H1 (cell line): ENCODE measurements at regions not wholly inside any gene's neighbourhood (a gene's known extent, or its start where the extent isn't known, plus 50 kb on each side); places are given as distances from the start of the nearest gene placed in this dataset.

Experiments used
- CTCF ChIA-PET: fragments of 300-600 bp; sonication (Branson Sonifier 250); formaldehyde crosslinking; loops from one replicate; lab custom pipeline; 2021; ENCODE audit not compliant: partially characterized antibody; lab: Charles Lee
- POLR2A ChIA-PET: fragments of 300-600 bp; sonication (Branson Sonifier 250); formaldehyde crosslinking; loops from one replicate; lab custom pipeline; 2021; ENCODE audit warnings: inconsistent platforms; ENCODE audit not compliant: partially characterized antibody; lab: Charles Lee
- DNase-seq, 2 experiments: peaks; one replicate each; pipeline versions ENCODE4 v3.0.0 to v3.0.0-alpha.2; 2010 to 2022; ENCODE audit warnings: low spot score in 2 of 2, low read depth in 1 of 2, mixed read lengths in 1 of 2
- FAIRE-seq: peaks from 2 replicates; lab custom pipeline; 2011; peaks lifted over from hg19 to GRCh38; lab: Jason Lieb, UNC
- H2AFZ ChIP-seq: 2 replicates; pipeline ENCODE4 v1.8.1; 2012; ENCODE audit warnings: low read length, inconsistent platforms
- H2AK5ac ChIP-seq: 2 replicates; pipeline ENCODE4 v1.6.1; 2013; ENCODE audit warnings: low read depth, low read length
- H2BK120ac ChIP-seq: replicated peaks from 2 replicates; pipeline ENCODE3; 2013; ENCODE audit warnings: low read depth, low read length, inconsistent platforms
- H2BK12ac ChIP-seq: 2 replicates; pipeline ENCODE4 v1.6.1; 2013; ENCODE audit warnings: low read depth, low read length
- H2BK15ac ChIP-seq: 2 replicates; pipeline ENCODE4 v1.6.1; 2013; ENCODE audit warnings: low read length
- H2BK20ac ChIP-seq: 2 replicates; pipeline ENCODE4 v1.6.1; 2013; ENCODE audit warnings: low read length
- H2BK5ac ChIP-seq: 2 replicates; pipeline ENCODE4 v1.6.1; 2013; ENCODE audit warnings: low read depth, low read length
- H3K14ac ChIP-seq: 2 replicates; pipeline ENCODE4 v1.6.1; 2013; ENCODE audit warnings: inconsistent platforms; ENCODE audit not compliant: insufficient read length
- H3K18ac ChIP-seq: 2 replicates; pipeline ENCODE4 v1.6.1; 2013; ENCODE audit warnings: low read length; ENCODE audit errors: extremely low read depth
- H3K23ac ChIP-seq: 2 replicates; pipeline ENCODE4 v1.6.1; 2013; ENCODE audit warnings: inconsistent platforms; ENCODE audit not compliant: insufficient read length
- H3K23me2 ChIP-seq: 2 replicates; pipeline ENCODE4 v1.6.1; 2013; ENCODE audit warnings: low read depth, low read length
- H3K27ac ChIP-seq: 2 replicates; pipeline ENCODE4 v1.6.1; 2011; ENCODE audit warnings: low read depth, low read length, inconsistent platforms
- H3K27me3 ChIP-seq, 4 experiments: replicated peaks in 1 of 4; 1 replicate in 1 of 4; 2 replicates in 3 of 4; pipeline versions ENCODE4 v1.6.1 to v1.8.1; 2011 to 2013; ENCODE audit warnings: low read length in 3 of 4, mild to moderate bottlenecking in 3 of 4, inconsistent platforms in 2 of 4, mixed read lengths in 2 of 4, moderate library complexity in 1 of 4; ENCODE audit not compliant: control insufficient read depth in 3 of 4, insufficient read depth in 3 of 4; ENCODE audit errors: extremely low read depth in 1 of 4
- H3K36me3 ChIP-seq, 4 experiments: 2 replicates each; pipeline versions ENCODE4 v1.6.1 to v1.8.1; 2011 to 2013; ENCODE audit warnings: mild to moderate bottlenecking in 4 of 4, low read length in 3 of 4, moderate library complexity in 2 of 4, control low read depth in 1 of 4, inconsistent platforms in 1 of 4; ENCODE audit not compliant: insufficient read depth in 4 of 4, control insufficient read depth in 2 of 4
- H3K4ac ChIP-seq: replicated peaks from 2 replicates; pipeline ENCODE3; 2013; ENCODE audit warnings: low read length, low read depth, mixed read lengths, inconsistent platforms; ENCODE audit not compliant: insufficient read length
- H3K4me1 ChIP-seq, 4 experiments: replicated peaks in 1 of 4; 1 replicate in 1 of 4; 2 replicates in 3 of 4; pipeline versions ENCODE4 v1.6.1 to v1.8.1; 2011 to 2013; ENCODE audit warnings: low read length in 3 of 4, inconsistent platforms in 2 of 4, mixed read lengths in 1 of 4; ENCODE audit not compliant: insufficient read depth in 4 of 4, control insufficient read depth in 3 of 4
- H3K4me2 ChIP-seq, 2 experiments: 2 replicates each; pipeline versions ENCODE4 v1.6.1 to v1.8.1; 2011 to 2013; ENCODE audit warnings: low read depth in 2 of 2, low read length in 2 of 2, control low read depth in 1 of 2, inconsistent platforms in 1 of 2, mild to moderate bottlenecking in 1 of 2; ENCODE audit not compliant: insufficient read depth in 1 of 2
- H3K4me3 ChIP-seq, 4 experiments: fragments of 200-600, 300-600 bp in 1 of 4; sonication (generic), shearing (Covaris generic), sonication (Bioruptor Twin) in 1 of 4; 2 replicates each; pipeline versions ENCODE4 v1.5.1 to v1.8.1; 2011 to 2016; ENCODE audit warnings: low read length in 4 of 4, low read depth in 3 of 4, control low read depth in 2 of 4, inconsistent platforms in 2 of 4, mild to moderate bottlenecking in 2 of 4, mixed read lengths in 1 of 4, moderate library complexity in 1 of 4; ENCODE audit not compliant: insufficient read depth in 2 of 4; ENCODE audit errors: extremely low read depth in 1 of 4
- H3K56ac ChIP-seq: replicated peaks from 2 replicates; pipeline ENCODE3; 2013; ENCODE audit warnings: low read depth, mild to moderate bottlenecking, mixed read lengths, low read length, inconsistent platforms; ENCODE audit not compliant: insufficient read length
- H3K79me1 ChIP-seq: 2 replicates; pipeline ENCODE4 v1.6.1; 2013; ENCODE audit warnings: low read depth, low read length, control low read depth
- H3K79me2 ChIP-seq, 2 experiments: 2 replicates each; pipeline versions ENCODE4 v1.6.1 to v1.8.1; 2012 to 2013; ENCODE audit warnings: low read length in 2 of 2, mild to moderate bottlenecking in 2 of 2, inconsistent platforms in 1 of 2; ENCODE audit not compliant: insufficient read depth in 2 of 2, control insufficient read depth in 1 of 2
- H3K9ac ChIP-seq, 4 experiments: replicated peaks in 1 of 4; 1 replicate in 1 of 4; 2 replicates in 3 of 4; pipeline versions ENCODE4 v1.6.1 to v1.8.1; 2011 to 2013; ENCODE audit warnings: low read depth in 3 of 4, low read length in 3 of 4, control low read depth in 2 of 4, mild to moderate bottlenecking in 2 of 4, moderate library complexity in 2 of 4, inconsistent platforms in 1 of 4; ENCODE audit errors: extremely low read depth in 1 of 4
- H3K9me3 ChIP-seq, 2 experiments: 2 replicates each; pipeline versions ENCODE4 v1.6.1 to v1.8.1; 2012 to 2013; ENCODE audit warnings: mild to moderate bottlenecking in 2 of 2, moderate library complexity in 2 of 2, control low read depth in 1 of 2, inconsistent platforms in 1 of 2, low read depth in 1 of 2, low read length in 1 of 2, mixed read lengths in 1 of 2; ENCODE audit not compliant: insufficient read depth in 2 of 2
- H4K20me1 ChIP-seq, 2 experiments: replicated peaks in 1 of 2; 2 replicates each; pipeline versions ENCODE3 to v1.8.1; 2011 to 2013; ENCODE audit warnings: inconsistent platforms in 2 of 2, low read length in 2 of 2, mild to moderate bottlenecking in 1 of 2; ENCODE audit not compliant: insufficient read depth in 2 of 2, control insufficient read depth in 1 of 2
- H4K5ac ChIP-seq: 2 replicates; pipeline ENCODE4 v1.6.1; 2013; ENCODE audit warnings: low read length, low read depth, mixed read lengths, inconsistent platforms; ENCODE audit not compliant: insufficient read length
- H4K8ac ChIP-seq: 2 replicates; pipeline ENCODE4 v1.8.0; 2013; ENCODE audit warnings: mild to moderate bottlenecking, moderate library complexity, low read length, inconsistent platforms; ENCODE audit not compliant: insufficient read depth; ENCODE audit errors: extremely low read depth
- H4K91ac ChIP-seq: replicated peaks from 2 replicates; pipeline ENCODE3; 2013; ENCODE audit warnings: low read length, mixed read lengths, inconsistent platforms; ENCODE audit not compliant: insufficient read length
- ATF2 ChIP-seq: IDR thresholded peaks from 2 replicates; pipeline ENCODE4 v1.6.1; 2012; ENCODE audit warnings: low read length, inconsistent platforms
- CTCF ChIP-seq, 3 experiments: IDR thresholded peaks; 1 replicate in 2 of 3; 2 replicates in 1 of 3; pipeline versions ENCODE4 v1.5.1 to v1.6.1; 2011; ENCODE audit warnings: low read length in 3 of 3, mild to moderate bottlenecking in 3 of 3, inconsistent platforms in 2 of 3, low read depth in 1 of 3, moderate library complexity in 1 of 3; ENCODE audit not compliant: insufficient read depth in 1 of 3; ENCODE audit errors: control extremely low read depth in 1 of 3
- EP300 ChIP-seq, 2 experiments: IDR thresholded peaks; 1 replicate in 1 of 2; 2 replicates in 1 of 2; pipeline ENCODE4 v1.6.1; 2011 to 2012; ENCODE audit warnings: low read depth in 2 of 2, low read length in 2 of 2, mild to moderate bottlenecking in 2 of 2, borderline replicate concordance in 1 of 2, inconsistent platforms in 1 of 2, moderate library complexity in 1 of 2
- GTF2F1 ChIP-seq: IDR thresholded peaks from 2 replicates; pipeline ENCODE4 v1.6.1; 2012; ENCODE audit warnings: low read depth, low read length, improper control_type of control experiment, borderline replicate concordance
- HDAC2 ChIP-seq, 2 experiments: fragments of 300-600 bp in 1 of 2; sonication (generic) in 1 of 2; IDR thresholded peaks; 2 replicates each; pipeline ENCODE4 v1.6.1; 2011 to 2012; ENCODE audit warnings: low read depth in 2 of 2, low read length in 2 of 2, mild to moderate bottlenecking in 2 of 2, moderate library complexity in 2 of 2, borderline replicate concordance in 1 of 2, inconsistent platforms in 1 of 2
- KDM4A ChIP-seq: IDR thresholded peaks from one replicate; pipeline ENCODE4 v1.7.1; 2012; ENCODE audit warnings: low read depth, mild to moderate bottlenecking, moderate library complexity, low read length, inconsistent platforms; ENCODE audit not compliant: severe bottlenecking
- POLR2A ChIP-seq, 2 experiments: IDR thresholded peaks; 1 replicate in 1 of 2; 2 replicates in 1 of 2; pipeline ENCODE4 v1.6.1; 2011; ENCODE audit warnings: low read depth in 2 of 2, low read length in 2 of 2, mild to moderate bottlenecking in 2 of 2; ENCODE audit errors: control extremely low read depth in 1 of 2
- RBBP5 ChIP-seq: IDR thresholded peaks from 2 replicates; pipeline ENCODE4 v1.7.1; 2012; ENCODE audit warnings: low read depth, mild to moderate bottlenecking, inconsistent platforms, low read length, moderate library complexity, borderline replicate concordance
- RXRA ChIP-seq: IDR thresholded peaks from 2 replicates; pipeline ENCODE4 v1.6.1; 2011; ENCODE audit warnings: low read depth, mild to moderate bottlenecking, low read length, moderate library complexity; ENCODE audit not compliant: insufficient read depth
- SAP30 ChIP-seq: fragments of 300-600 bp; sonication (generic); IDR thresholded peaks from 2 replicates; pipeline ENCODE4 v1.7.1; 2012; ENCODE audit warnings: low read length, moderate library complexity, mild to moderate bottlenecking, inconsistent platforms; ENCODE audit not compliant: insufficient read depth, insufficient replicate concordance

GRCh38 chr1:82318265-82318664, 517.5 kb downstream of the ADGRL2 start:
- H3K18ac ChIP-seq: no peak overlapping the region
- no peak overlapping the region for H3K56ac ChIP-seq
- H2BK5ac ChIP-seq: no peak overlapping the region
- no peak overlapping the region for H3K4me2 ChIP-seq
- no peak overlapping the region for H4K5ac ChIP-seq
- no peak overlapping the region for H3K4ac ChIP-seq
- H2BK12ac ChIP-seq: no peak overlapping the region
- no peak overlapping the region for H4K8ac ChIP-seq
- H3K23me2 ChIP-seq: no peaks in the 10 kb centered on the region
- H3K4me1 ChIP-seq: no peaks in the 10 kb centered on the region
- H3K9ac ChIP-seq: no peak overlapping the region
- H3K4me3 ChIP-seq: no peak overlapping the region
- no peak overlapping the region for H2AFZ ChIP-seq
- no peaks in the 10 kb centered on the region; a peak in 1 of 8 replicates for H3K36me3 ChIP-seq
- no peaks in the 10 kb centered on the region for H3K9me3 ChIP-seq
- H4K20me1 ChIP-seq: no peaks in the 10 kb centered on the region
- H2BK15ac ChIP-seq: no peak overlapping the region
- no peaks in the 10 kb centered on the region for H3K79me2 ChIP-seq
- no peaks in the 10 kb centered on the region for H3K79me1 ChIP-seq
- FAIRE-seq (no peak), DNase-seq (no peak)
- no peaks in the 10 kb centered on the region for H3K27me3 ChIP-seq
- no peak overlapping the region for H2BK120ac ChIP-seq
- H3K27ac ChIP-seq: no peak overlapping the region
- POLR2A ChIA-PET: no interaction called here
- no peak overlapping the region for H4K91ac ChIP-seq
- CTCF ChIA-PET: no interaction called here
- H2AK5ac ChIP-seq: no peak overlapping the region
- H3K23ac ChIP-seq: no peak overlapping the region
- H2BK20ac ChIP-seq: no peak overlapping the region
- H3K14ac ChIP-seq: no peak overlapping the region
- TF ChIP-seq RBBP5 (no peak), GTF2F1 (no peak), KDM4A (no peak), EP300 (IDR thresholded peaks at IDR 0.05; ENCODE audit: borderline replicate concordance in 1 of 2, low read depth in 2 of 2, low read length in 2 of 2) (no peak), ATF2 (no peak), SAP30 (no peak), HDAC2 (IDR thresholded peaks at IDR 0.05; ENCODE audit: borderline replicate concordance in 1 of 2, low read depth in 2 of 2, low read length in 2 of 2) (no peak), POLR2A (IDR thresholded peaks at IDR 0.05; ENCODE audit: control extremely low read depth in 1 of 2, low read depth in 2 of 2, low read length in 2 of 2) (no peak), RXRA (no peak), CTCF (IDR thresholded peaks at IDR 0.05; ENCODE audit: control extremely low read depth in 1 of 3, insufficient read depth in 1 of 3, low read depth in 1 of 3, low read length in 3 of 3) (no peak)
